ENCODE measurements at regions not wholly inside any gene's neighbourhood (a gene's known extent, or its start where the extent isn't known, plus 50 kb on each side); places are given as distances from the start of the nearest gene placed in this dataset.

DNA sequence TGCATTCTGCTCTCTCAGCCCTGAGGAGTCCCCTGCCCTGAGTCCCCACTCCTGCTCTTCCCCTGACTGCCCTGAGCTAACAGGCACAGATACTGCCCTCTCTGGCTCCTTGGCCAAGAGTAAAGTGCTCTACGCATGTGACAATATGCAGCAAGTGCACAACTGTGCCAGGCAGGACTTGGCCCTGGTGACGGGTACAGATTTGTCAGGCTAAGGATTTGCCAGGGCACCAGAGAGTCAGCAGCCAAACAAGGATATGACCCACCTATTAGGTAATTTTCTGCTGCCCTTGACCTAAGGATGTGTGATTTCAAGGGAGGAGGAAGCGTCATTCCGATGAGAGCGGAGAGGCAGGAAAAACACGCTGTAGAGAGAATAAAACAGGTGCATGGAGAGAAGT is 339.0 kb downstream of the PTPRU start:
- TF ChIP-seq, protein P1, sequence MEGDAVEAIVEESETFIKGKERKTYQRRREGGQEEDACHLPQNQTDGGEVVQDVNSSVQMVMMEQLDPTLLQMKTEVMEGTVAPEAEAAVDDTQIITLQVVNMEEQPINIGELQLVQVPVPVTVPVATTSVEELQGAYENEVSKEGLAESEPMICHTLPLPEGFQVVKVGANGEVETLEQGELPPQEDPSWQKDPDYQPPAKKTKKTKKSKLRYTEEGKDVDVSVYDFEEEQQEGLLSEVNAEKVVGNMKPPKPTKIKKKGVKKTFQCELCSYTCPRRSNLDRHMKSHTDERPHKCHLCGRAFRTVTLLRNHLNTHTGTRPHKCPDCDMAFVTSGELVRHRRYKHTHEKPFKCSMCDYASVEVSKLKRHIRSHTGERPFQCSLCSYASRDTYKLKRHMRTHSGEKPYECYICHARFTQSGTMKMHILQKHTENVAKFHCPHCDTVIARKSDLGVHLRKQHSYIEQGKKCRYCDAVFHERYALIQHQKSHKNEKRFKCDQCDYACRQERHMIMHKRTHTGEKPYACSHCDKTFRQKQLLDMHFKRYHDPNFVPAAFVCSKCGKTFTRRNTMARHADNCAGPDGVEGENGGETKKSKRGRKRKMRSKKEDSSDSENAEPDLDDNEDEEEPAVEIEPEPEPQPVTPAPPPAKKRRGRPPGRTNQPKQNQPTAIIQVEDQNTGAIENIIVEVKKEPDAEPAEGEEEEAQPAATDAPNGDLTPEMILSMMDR (IDR thresholded peaks at IDR 0.05; ENCODE audit: poor library complexity, severe bottlenecking) = no peak
- TF ChIP-seq MXI1 (conservative IDR thresholded peaks at IDR 0.05; ENCODE audit: poor library complexity, severe bottlenecking) (no peak), EZH2 (IDR thresholded peaks at IDR 0.05; ENCODE audit: borderline replicate concordance, insufficient read depth, low read length, poor library complexity, severe bottlenecking) (no peak), RAD21 (conservative IDR thresholded peaks at IDR 0.05) (no peak), POLR2AphosphoS5 (IDR thresholded peaks at IDR 0.05) (no peak), SMC3 (conservative IDR thresholded peaks at IDR 0.05; ENCODE audit: poor library complexity) (no peak), TAF1 (IDR thresholded peaks at IDR 0.05; ENCODE audit: low read depth) (no peak)

Measured in neural cell (in vitro differentiated cells).